ENCODE measurements at regions not wholly inside any gene's neighbourhood (a gene's known extent, or its start where the extent isn't known, plus 50 kb on each side); places are given as distances from the start of the nearest gene placed in this dataset.
"Not testable (repeated sequence)": the region's sequence is repeated elsewhere in the genome, so short reads cannot be mapped to it uniquely, and the experiment has no call there.

- Histone ChIP-seq H3K36me3 (ENCODE audit: insufficient read depth in 1 of 2, low read depth in 1 of 2) (no peaks in the 10 kb centered on the region), H3K27ac (no peak overlapping the region), H3K4me1 (no peaks in the 10 kb centered on the region), H3K4me3 (no peak overlapping the region), H3K9me3 (no peaks in the 10 kb centered on the region), H3K27me3 (ENCODE audit: insufficient read depth in 3 of 3, low read length in 2 of 3) (no peaks in the 10 kb centered on the region)
- DNase-seq (no peak), ATAC-seq (no peak)
- WGBS, 3 donors: 84 to 87% (median 86%) methylated on average over 5 of the region's 5 CpGs
- no peak for TF ChIP-seq CTCF (IDR thresholded peaks at IDR 0.05)
- intact Hi-C loops (cut with DNase I): no loop called here
These were observed 1090.2 kb downstream of the UQCRFS1 start for GRCh38 chr19:28122734-28123133.

- no peak overlapping the region for H3K4me3 ChIP-seq
- no peak overlapping the region for H3K27ac ChIP-seq
- no peaks in the 10 kb centered on the region for H3K36me3 ChIP-seq (ENCODE audit: insufficient read depth in 1 of 2, low read depth in 1 of 2)
- no peak for TF ChIP-seq CTCF (IDR thresholded peaks at IDR 0.05)
- no peaks in the 10 kb centered on the region for H3K4me1 ChIP-seq
- intact Hi-C loops (cut with DNase I): loop anchor here in 1 of 2 donors (1.0 kb wide), 1 partner anchor 13 kb away; no protein-coding TSS in a partner anchor
- no peaks in the 10 kb centered on the region for H3K9me3 ChIP-seq
- DNase-seq (no peak), ATAC-seq (no peak)
- no peaks in the 10 kb centered on the region for H3K27me3 ChIP-seq (ENCODE audit: insufficient read depth in 3 of 3, low read length in 2 of 3)
- 29 to 42% (median 30%) methylated on average over 5 of the region's 5 CpGs for WGBS, 3 donors
These were observed 1094.7 kb downstream of the UQCRFS1 start for GRCh38 chr19:28118235-28118634.

GRCh38 chr19:28117143-28117542, 1095.8 kb downstream of the UQCRFS1 start:
- DNase-seq (no peak), ATAC-seq (no peak)
- H3K4me3 ChIP-seq: no peak overlapping the region
- no peaks in the 10 kb centered on the region for H3K27me3 ChIP-seq (ENCODE audit: insufficient read depth in 3 of 3, low read length in 2 of 3)
- no peaks in the 10 kb centered on the region for H3K36me3 ChIP-seq (ENCODE audit: insufficient read depth in 1 of 2, low read depth in 1 of 2)
- no peaks in the 10 kb centered on the region for H3K4me1 ChIP-seq
- H3K9me3 ChIP-seq: no peaks in the 10 kb centered on the region
- intact Hi-C loops (cut with DNase I): no loop called here
- no peak for TF ChIP-seq CTCF (IDR thresholded peaks at IDR 0.05)
- no peak overlapping the region for H3K27ac ChIP-seq

GRCh38 chr19:28116379-28116778, 1096.6 kb downstream of the UQCRFS1 start:
- H3K9me3 ChIP-seq; H3K4me1 ChIP-seq; intact Hi-C loops (cut with DNase I); H3K27ac ChIP-seq; ATAC-seq; H3K27me3 ChIP-seq (ENCODE audit: insufficient read depth in 3 of 3, low read length in 2 of 3); DNase-seq; H3K36me3 ChIP-seq (ENCODE audit: insufficient read depth in 1 of 2, low read depth in 1 of 2); H3K4me3 ChIP-seq: not testable (repeated sequence)
- WGBS, 3 donors: 90 to 91% (median 91%) methylated on average over 4 of the region's 4 CpGs

GRCh38 chr19:28103921-28104320, 1109.0 kb downstream of the UQCRFS1 start:
- WGBS, 3 donors: 58 to 66% (median 60%) methylated on average over 3 of the region's 3 CpGs
- Histone ChIP-seq H3K4me1 (no peaks in the 10 kb centered on the region), H3K27me3 (ENCODE audit: insufficient read depth in 3 of 3, low read length in 2 of 3) (no peaks in the 10 kb centered on the region), H3K36me3 (ENCODE audit: insufficient read depth in 1 of 2, low read depth in 1 of 2) (no peaks in the 10 kb centered on the region), H3K9me3 (no peaks in the 10 kb centered on the region), H3K4me3 (no peak overlapping the region), H3K27ac (no peak overlapping the region)
- intact Hi-C loops (cut with DNase I): no loop called here
- TF ChIP-seq CTCF (IDR thresholded peaks at IDR 0.05): no peak
- DNase-seq (no peak), ATAC-seq (no peak)

- H3K4me1 ChIP-seq; DNase-seq; H3K27ac ChIP-seq; ATAC-seq; H3K36me3 ChIP-seq (ENCODE audit: insufficient read depth in 1 of 2, low read depth in 1 of 2); H3K9me3 ChIP-seq; H3K27me3 ChIP-seq (ENCODE audit: insufficient read depth in 3 of 3, low read length in 2 of 3); intact Hi-C loops (cut with DNase I); H3K4me3 ChIP-seq: not testable (repeated sequence)
- 47 to 93% (median 92%) methylated on average over 1 of the region's 1 CpG for WGBS, 3 donors
These were observed 1128.2 kb downstream of the UQCRFS1 start for GRCh38 chr19:28084659-28085157.

Measured in psoas muscle (tissue), 7 donors.